ENCODE measurements at regions not wholly inside any gene's neighbourhood (a gene's known extent, or its start where the extent isn't known, plus 50 kb on each side); places are given as distances from the start of the nearest gene placed in this dataset.

- Histone ChIP-seq H2AFZ (replicated peaks; ENCODE audit: low read length, poor library complexity) (no peak overlapping the region), H3K27me3 (ENCODE audit: control insufficient read depth, insufficient read depth, low read length) (no peaks in the 10 kb centered on the region), H4K20me1 (ENCODE audit: insufficient read depth, low read length) (no peaks in the 10 kb centered on the region), H3K14ac (replicated peaks; ENCODE audit: low read depth, low read length) (no peak overlapping the region), H2BK15ac (ENCODE audit: low read depth, low read length) (no peak overlapping the region), H3K9me3 (ENCODE audit: control insufficient read depth, insufficient read depth, low read length) (peaks cover 3% of the 10 kb centered on the region; the same call in 1 of the 2 replicates), H4K8ac (ENCODE audit: low read depth in 2 of 2, low read length in 2 of 2) (no peak overlapping the region), H2BK20ac (ENCODE audit: low read depth, low read length) (no peak overlapping the region), H3K18ac (ENCODE audit: low read depth, low read length) (no peak overlapping the region), H3K4ac (ENCODE audit: low read depth, low read length) (no peak overlapping the region), H2BK5ac (ENCODE audit: low read depth, low read length, poor library complexity, severe bottlenecking) (no peak overlapping the region), H3K4me1 (ENCODE audit: control insufficient read depth, insufficient read depth, low read length) (no peaks in the 10 kb centered on the region), H3K4me3 (ENCODE audit: insufficient read depth, low read depth, low read length) (no peak overlapping the region), H3K27ac (ENCODE audit: insufficient read depth, low read length) (no peak overlapping the region), H3K9ac (ENCODE audit: low read depth, low read length) (no peak overlapping the region), H3K23ac (ENCODE audit: low read depth, low read length) (no peak overlapping the region), H3K79me1 (ENCODE audit: low read depth in 1 of 2, low read length in 2 of 2) (no peaks in the 10 kb centered on the region), H2BK120ac (ENCODE audit: low read depth, low read length) (no peak overlapping the region), H3K9me1 (ENCODE audit: insufficient read depth, low read length) (no peaks in the 10 kb centered on the region), H3K4me2 (ENCODE audit: low read depth, low read length) (no peak overlapping the region), H2AK9ac (replicated peaks; ENCODE audit: low read depth, low read length, poor library complexity) (no peak overlapping the region), H4K91ac (ENCODE audit: insufficient read depth, low read depth, low read length) (no peak overlapping the region), H4K5ac (ENCODE audit: low read depth, low read length) (no peak overlapping the region), H3K56ac (ENCODE audit: extremely low read depth, insufficient read depth, low read length) (no peak overlapping the region), H3K36me3 (ENCODE audit: control insufficient read depth, insufficient read depth, low read length) (no peaks in the 10 kb centered on the region), H2AK5ac (ENCODE audit: low read depth, low read length) (no peak overlapping the region)
- TF ChIP-seq, protein P1, sequence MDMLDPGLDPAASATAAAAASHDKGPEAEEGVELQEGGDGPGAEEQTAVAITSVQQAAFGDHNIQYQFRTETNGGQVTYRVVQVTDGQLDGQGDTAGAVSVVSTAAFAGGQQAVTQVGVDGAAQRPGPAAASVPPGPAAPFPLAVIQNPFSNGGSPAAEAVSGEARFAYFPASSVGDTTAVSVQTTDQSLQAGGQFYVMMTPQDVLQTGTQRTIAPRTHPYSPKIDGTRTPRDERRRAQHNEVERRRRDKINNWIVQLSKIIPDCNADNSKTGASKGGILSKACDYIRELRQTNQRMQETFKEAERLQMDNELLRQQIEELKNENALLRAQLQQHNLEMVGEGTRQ (IDR thresholded peaks at IDR 0.05; ENCODE audit: low read depth, low read length) = no peak
- TF ChIP-seq MAFK (IDR thresholded peaks at IDR 0.05; ENCODE audit: low read depth, low read length) (no peak), SMC3 (IDR thresholded peaks at IDR 0.05; ENCODE audit: low read depth, low read length) (no peak), NFE2L2 (IDR thresholded peaks at IDR 0.05; ENCODE audit: low read depth, low read length) (no peak), MXI1 (IDR thresholded peaks at IDR 0.05; ENCODE audit: borderline replicate concordance, low read depth, low read length) (no peak), ELK1 (IDR thresholded peaks at IDR 0.05; ENCODE audit: borderline replicate concordance, low read depth, low read length) (no peak), POLR2A (IDR thresholded peaks at IDR 0.05; ENCODE audit: low read depth, low read length) (no peak), BHLHE40 (IDR thresholded peaks at IDR 0.05; ENCODE audit: low read depth, low read length) (no peak), RAD21 (IDR thresholded peaks at IDR 0.05; ENCODE audit: low read length) (no peak), CEBPB (IDR thresholded peaks at IDR 0.05; ENCODE audit: low read depth, low read length) (no peak), RFX5 (IDR thresholded peaks at IDR 0.05; ENCODE audit: low read depth, low read length) (no peak), FOS (IDR thresholded peaks at IDR 0.05; ENCODE audit: low read depth, low read length) (no peak), RCOR1 (IDR thresholded peaks at IDR 0.05; ENCODE audit: insufficient replicate concordance, low read length) (no peak), CHD1 (IDR thresholded peaks at IDR 0.05; ENCODE audit: low read depth, low read length) (no peak), MAZ (IDR thresholded peaks at IDR 0.05; ENCODE audit: borderline replicate concordance, low read depth, low read length) (no peak)
- TF ChIP-seq, protein P2, sequence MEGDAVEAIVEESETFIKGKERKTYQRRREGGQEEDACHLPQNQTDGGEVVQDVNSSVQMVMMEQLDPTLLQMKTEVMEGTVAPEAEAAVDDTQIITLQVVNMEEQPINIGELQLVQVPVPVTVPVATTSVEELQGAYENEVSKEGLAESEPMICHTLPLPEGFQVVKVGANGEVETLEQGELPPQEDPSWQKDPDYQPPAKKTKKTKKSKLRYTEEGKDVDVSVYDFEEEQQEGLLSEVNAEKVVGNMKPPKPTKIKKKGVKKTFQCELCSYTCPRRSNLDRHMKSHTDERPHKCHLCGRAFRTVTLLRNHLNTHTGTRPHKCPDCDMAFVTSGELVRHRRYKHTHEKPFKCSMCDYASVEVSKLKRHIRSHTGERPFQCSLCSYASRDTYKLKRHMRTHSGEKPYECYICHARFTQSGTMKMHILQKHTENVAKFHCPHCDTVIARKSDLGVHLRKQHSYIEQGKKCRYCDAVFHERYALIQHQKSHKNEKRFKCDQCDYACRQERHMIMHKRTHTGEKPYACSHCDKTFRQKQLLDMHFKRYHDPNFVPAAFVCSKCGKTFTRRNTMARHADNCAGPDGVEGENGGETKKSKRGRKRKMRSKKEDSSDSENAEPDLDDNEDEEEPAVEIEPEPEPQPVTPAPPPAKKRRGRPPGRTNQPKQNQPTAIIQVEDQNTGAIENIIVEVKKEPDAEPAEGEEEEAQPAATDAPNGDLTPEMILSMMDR (conservative IDR thresholded peaks at IDR 0.05; ENCODE audit: low read depth, low read length) = no peak
- WGBS, 2 experiments (ENCODE audit: extremely low coverage in 2 of 2, insufficient read length in 1 of 2) = no CpG with 5 or more reads among the region's 1 CpG
- intact Hi-C loops (cut with micrococcal nuclease) = no loop called here
- in situ Hi-C loops (cut with MboI; ENCODE audit: low sequenced_read_pairs) = no loop called here
- no TSS peak for BruUV-seq (replicated peaks)
- DNase-seq = no peak
- ATAC-seq (ENCODE audit: low read depth) = no peak
- ChIA-PET CTCF (no interaction called here), POLR2A (ENCODE audit: unreplicated experiment) (no interaction called here)
- dilution Hi-C loops (cut with HindIII; ENCODE audit: low sequenced_read_pairs, unreplicated experiment) = no loop called here
These were observed 100.6 kb upstream of the FSCB start for GRCh38 chr14:44607701-44608100.

Data from IMR-90 (cell line).